ENCODE measurements at regions not wholly inside any gene's neighbourhood (a gene's known extent, or its start where the extent isn't known, plus 50 kb on each side); places are given as distances from the start of the nearest gene placed in this dataset.
"Not testable (repeated sequence)": the region's sequence is repeated elsewhere in the genome, so short reads cannot be mapped to it uniquely, and the experiment has no call there.

- H3K27me3 Mint-ChIP-seq (ENCODE audit: insufficient read depth); H3K27ac Mint-ChIP-seq; H3K9me3 Mint-ChIP-seq; H3K4me1 Mint-ChIP-seq (ENCODE audit: low read depth); intact Hi-C loops (cut with micrococcal nuclease); DNase-seq (ENCODE audit: low spot score); H3K4me3 Mint-ChIP-seq; H3K36me3 Mint-ChIP-seq (ENCODE audit: low read depth): not testable (repeated sequence)
Measured at GRCh38 chr15:22519213-22519612, 60.5 kb downstream of the GOLGA6L22 start.

GRCh38 chr15:22526537-22526936 lies 67.8 kb downstream of the GOLGA6L22 start:
- DNase-seq (ENCODE audit: low spot score); H3K27me3 Mint-ChIP-seq (ENCODE audit: insufficient read depth); H3K36me3 Mint-ChIP-seq (ENCODE audit: low read depth); H3K27ac Mint-ChIP-seq; H3K9me3 Mint-ChIP-seq; H3K4me1 Mint-ChIP-seq (ENCODE audit: low read depth); H3K4me3 Mint-ChIP-seq; intact Hi-C loops (cut with micrococcal nuclease): not testable (repeated sequence)

GRCh38 chr15:22527016-22527415 lies 68.3 kb downstream of the GOLGA6L22 start:
- H3K4me3 Mint-ChIP-seq; intact Hi-C loops (cut with micrococcal nuclease); H3K4me1 Mint-ChIP-seq (ENCODE audit: low read depth); H3K27ac Mint-ChIP-seq; H3K27me3 Mint-ChIP-seq (ENCODE audit: insufficient read depth); DNase-seq (ENCODE audit: low spot score); H3K36me3 Mint-ChIP-seq (ENCODE audit: low read depth); H3K9me3 Mint-ChIP-seq: not testable (repeated sequence)

- DNase-seq (ENCODE audit: low spot score); intact Hi-C loops (cut with micrococcal nuclease); H3K27ac Mint-ChIP-seq; H3K4me3 Mint-ChIP-seq; H3K9me3 Mint-ChIP-seq; H3K27me3 Mint-ChIP-seq (ENCODE audit: insufficient read depth); H3K4me1 Mint-ChIP-seq (ENCODE audit: low read depth); H3K36me3 Mint-ChIP-seq (ENCODE audit: low read depth): not testable (repeated sequence)
Measured at GRCh38 chr15:22529200-22529599, 70.5 kb downstream of the GOLGA6L22 start.

GRCh38 chr15:22559701-22560100 lies 101.0 kb downstream of the GOLGA6L22 start:
- DNase-seq (ENCODE audit: low spot score); H3K27me3 Mint-ChIP-seq (ENCODE audit: insufficient read depth); H3K4me1 Mint-ChIP-seq (ENCODE audit: low read depth); H3K4me3 Mint-ChIP-seq; intact Hi-C loops (cut with micrococcal nuclease); H3K9me3 Mint-ChIP-seq; H3K27ac Mint-ChIP-seq; H3K36me3 Mint-ChIP-seq (ENCODE audit: low read depth): not testable (repeated sequence)

- DNase-seq (ENCODE audit: low spot score); intact Hi-C loops (cut with micrococcal nuclease); H3K9me3 Mint-ChIP-seq; H3K4me1 Mint-ChIP-seq (ENCODE audit: low read depth); H3K27me3 Mint-ChIP-seq (ENCODE audit: insufficient read depth); H3K27ac Mint-ChIP-seq; H3K36me3 Mint-ChIP-seq (ENCODE audit: low read depth); H3K4me3 Mint-ChIP-seq: not testable (repeated sequence)
Measured at GRCh38 chr15:22561716-22562115, 103.0 kb downstream of the GOLGA6L22 start.

- H3K4me1 Mint-ChIP-seq (ENCODE audit: low read depth); intact Hi-C loops (cut with micrococcal nuclease); H3K9me3 Mint-ChIP-seq: not testable (repeated sequence)
Measured at GRCh38 chr15:22566510-22566909, 107.8 kb downstream of the GOLGA6L22 start.

GRCh38 chr15:22569486-22569885 lies 110.8 kb downstream of the GOLGA6L22 start:
- H3K27me3 Mint-ChIP-seq (ENCODE audit: insufficient read depth); H3K36me3 Mint-ChIP-seq (ENCODE audit: low read depth); intact Hi-C loops (cut with micrococcal nuclease); H3K27ac Mint-ChIP-seq; H3K4me3 Mint-ChIP-seq; H3K9me3 Mint-ChIP-seq; DNase-seq (ENCODE audit: low spot score); H3K4me1 Mint-ChIP-seq (ENCODE audit: low read depth): not testable (repeated sequence)

More at GRCh38 chr15:22566510-22566909, 107.8 kb downstream of the GOLGA6L22 start:
- not testable (repeated sequence) for DNase-seq (ENCODE audit: low spot score); H3K27ac Mint-ChIP-seq; H3K4me3 Mint-ChIP-seq; H3K27me3 Mint-ChIP-seq (ENCODE audit: insufficient read depth); H3K36me3 Mint-ChIP-seq (ENCODE audit: low read depth)

GRCh38 chr15:22572152-22572735 lies 113.5 kb downstream of the GOLGA6L22 start:
- H3K27me3 Mint-ChIP-seq (ENCODE audit: insufficient read depth); H3K4me1 Mint-ChIP-seq (ENCODE audit: low read depth); DNase-seq (ENCODE audit: low spot score); H3K36me3 Mint-ChIP-seq (ENCODE audit: low read depth); H3K27ac Mint-ChIP-seq; H3K9me3 Mint-ChIP-seq; intact Hi-C loops (cut with micrococcal nuclease); H3K4me3 Mint-ChIP-seq: not testable (repeated sequence)

- intact Hi-C loops (cut with micrococcal nuclease); H3K36me3 Mint-ChIP-seq (ENCODE audit: low read depth); H3K27ac Mint-ChIP-seq; H3K4me3 Mint-ChIP-seq; H3K4me1 Mint-ChIP-seq (ENCODE audit: low read depth); DNase-seq (ENCODE audit: low spot score); H3K27me3 Mint-ChIP-seq (ENCODE audit: insufficient read depth); H3K9me3 Mint-ChIP-seq: not testable (repeated sequence)
Measured at GRCh38 chr15:22572792-22573191, 114.1 kb downstream of the GOLGA6L22 start.

GRCh38 chr15:22577828-22578227 lies 119.1 kb downstream of the GOLGA6L22 start:
- H3K27ac Mint-ChIP-seq; intact Hi-C loops (cut with micrococcal nuclease): not testable (repeated sequence)

GRCh38 chr15:22579213-22579612 lies 120.5 kb downstream of the GOLGA6L22 start:
- H3K36me3 Mint-ChIP-seq (ENCODE audit: low read depth); H3K27ac Mint-ChIP-seq; intact Hi-C loops (cut with micrococcal nuclease); H3K27me3 Mint-ChIP-seq (ENCODE audit: insufficient read depth); DNase-seq (ENCODE audit: low spot score); H3K4me3 Mint-ChIP-seq; H3K4me1 Mint-ChIP-seq (ENCODE audit: low read depth); H3K9me3 Mint-ChIP-seq: not testable (repeated sequence)

More at GRCh38 chr15:22577828-22578227, 119.1 kb downstream of the GOLGA6L22 start:
- not testable (repeated sequence) for H3K4me1 Mint-ChIP-seq (ENCODE audit: low read depth); H3K27me3 Mint-ChIP-seq (ENCODE audit: insufficient read depth); DNase-seq (ENCODE audit: low spot score); H3K36me3 Mint-ChIP-seq (ENCODE audit: low read depth); H3K4me3 Mint-ChIP-seq; H3K9me3 Mint-ChIP-seq

GRCh38 chr15:22587391-22587790 lies 128.7 kb downstream of the GOLGA6L22 start:
- H3K9me3 Mint-ChIP-seq; H3K4me3 Mint-ChIP-seq; H3K27me3 Mint-ChIP-seq (ENCODE audit: insufficient read depth); intact Hi-C loops (cut with micrococcal nuclease); DNase-seq (ENCODE audit: low spot score); H3K4me1 Mint-ChIP-seq (ENCODE audit: low read depth); H3K27ac Mint-ChIP-seq; H3K36me3 Mint-ChIP-seq (ENCODE audit: low read depth): not testable (repeated sequence)

GRCh38 chr15:22598552-22598951 lies 139.8 kb downstream of the GOLGA6L22 start:
- not testable (repeated sequence) for H3K36me3 Mint-ChIP-seq (ENCODE audit: low read depth)

More at GRCh38 chr15:22598552-22598951, 139.8 kb downstream of the GOLGA6L22 start:
- intact Hi-C loops (cut with micrococcal nuclease); H3K4me1 Mint-ChIP-seq (ENCODE audit: low read depth); H3K27ac Mint-ChIP-seq; DNase-seq (ENCODE audit: low spot score); H3K9me3 Mint-ChIP-seq; H3K27me3 Mint-ChIP-seq (ENCODE audit: insufficient read depth); H3K4me3 Mint-ChIP-seq: not testable (repeated sequence)

Data from activated T-helper 1 cell treated with anti-CD3 and anti-CD28 coated beads, Interleukin-12 subunit alpha, Interleukin-12 subunit beta, Interleukin-2, Interleukin-4 antibody, amounts not matched to agents 30 ng/mL and 10 ng/mL and 1 ng/mL, durations not matched to agents 14 hours and 24 hours and 36 hours (primary cell).